Gastroesophageal sphincter (tissue), 4 donors: ENCODE measurements at regions not wholly inside any gene's neighbourhood (a gene's known extent, or its start where the extent isn't known, plus 50 kb on each side); places are given as distances from the start of the nearest gene placed in this dataset.

Experiments
- ATAC-seq: fragments of 150-250 bp; one replicate; pipeline ENCODE4 v1.9.1; 2016; ENCODE audit warnings: mild to moderate bottlenecking, moderate library complexity
- H3K27ac ChIP-seq, 4 donors: fragments of 200-600 bp; sonication (generic) in 3 of 4; 1 replicate in 3 of 4; 2 replicates in 1 of 4; pipeline ENCODE4 v1.5.1; 2016 to 2019
- H3K27me3 ChIP-seq: fragments of 200-600 bp; sonication (generic); one replicate; pipeline ENCODE4 v1.5.1; 2019
- H3K36me3 ChIP-seq, 2 donors: fragments of 200-600 bp; sonication (generic); one replicate each; pipeline ENCODE4 v1.5.1; 2019; ENCODE audit warnings: control low read depth in 1 of 2
- H3K4me1 ChIP-seq, 3 donors: fragments of 200-600 bp; sonication (generic); 1 replicate in 2 of 3; 2 replicates in 1 of 3; pipeline ENCODE4 v1.5.1; 2016 to 2019; ENCODE audit warnings: control low read depth in 2 of 3
- H3K4me3 ChIP-seq, 2 donors: fragments of 200-600 bp; sonication (generic); one replicate each; pipeline ENCODE4 v1.5.1; 2019; ENCODE audit warnings: mild to moderate bottlenecking in 1 of 2, moderate library complexity in 1 of 2
- H3K9me3 ChIP-seq, 3 donors: fragments of 200-600 bp; sonication (generic); one replicate each; pipeline ENCODE4 v1.5.1; 2017 to 2019; ENCODE audit warnings: control low read depth in 2 of 3
- EP300 ChIP-seq: sonication (generic); formaldehyde crosslinking; IDR thresholded peaks from one replicate; pipeline ENCODE4 v1.6.1; 2017; ENCODE audit warnings: antibody characterized with exemption, mild to moderate bottlenecking
- POLR2A ChIP-seq, 2 donors: fragments of 450-650 bp; IDR thresholded peaks; one replicate each; pipeline ENCODE4 v1.6.1; 2017; ENCODE audit warnings: antibody characterized with exemption in 2 of 2, mild to moderate bottlenecking in 2 of 2, moderate library complexity in 1 of 2
- POLR2AphosphoS5 ChIP-seq: sonication (generic); formaldehyde crosslinking; IDR thresholded peaks from one replicate; pipeline ENCODE4 v1.6.1; 2017; ENCODE audit warnings: antibody characterized with exemption
- WGBS, 2 donors: methylation state at CpG; one replicate each; pipeline ENCODE4 v1.1.5; 2018; ENCODE audit warnings: low coverage in 1 of 2; 5-methylcytosine and 5-hydroxymethylcytosine counted together
- TF ChIP-seq, protein P1 (sequence below), 4 experiments: fragments of 200-600 bp in 2 of 4; fragments of 450-650 bp in 2 of 4; sonication (generic) in 1 of 4; IDR thresholded peaks; one replicate each; pipeline ENCODE4 v1.5.1; 2017 to 2019; ENCODE audit warnings: antibody characterized with exemption in 4 of 4, mild to moderate bottlenecking in 2 of 4, moderate library complexity in 2 of 4

DNA sequence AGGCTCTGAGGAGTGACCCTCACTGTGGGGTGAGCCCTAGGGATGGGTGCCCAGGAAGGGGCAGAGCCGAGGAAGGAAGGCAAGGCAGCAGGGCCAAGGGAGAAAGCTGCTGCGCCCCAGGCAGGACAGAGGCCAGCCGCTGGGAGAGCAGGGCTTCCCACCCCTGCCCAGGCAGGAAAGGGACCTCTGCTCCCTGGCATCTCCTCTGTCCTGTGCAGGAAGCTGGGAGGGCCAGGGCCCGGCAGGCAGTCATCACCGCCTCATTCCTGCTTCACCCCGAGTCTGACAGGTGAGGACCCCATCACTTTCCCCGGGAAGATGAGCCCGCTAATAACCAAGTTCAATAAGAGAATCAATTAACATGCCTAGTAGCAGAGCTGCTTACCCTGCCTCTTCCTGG lies 81.3 kb downstream of the EDN3 start:
- H3K27me3 ChIP-seq: peaks cover 61% of the 10 kb centered on the region
- H3K9me3 ChIP-seq: no peaks in the 10 kb centered on the region
- H3K36me3 ChIP-seq: no peaks in the 10 kb centered on the region
- H3K4me1 ChIP-seq: no peaks in the 10 kb centered on the region
- no peak overlapping the region for H3K27ac ChIP-seq
- ATAC-seq: no peak
- TF ChIP-seq POLR2AphosphoS5 (no peak), POLR2A (IDR thresholded peaks at IDR 0.05) (no peak)
- no CpG with 5 or more reads among the region's 8 CpGs for WGBS, 2 donors
- H3K4me3 ChIP-seq: no peak overlapping the region

DNA sequence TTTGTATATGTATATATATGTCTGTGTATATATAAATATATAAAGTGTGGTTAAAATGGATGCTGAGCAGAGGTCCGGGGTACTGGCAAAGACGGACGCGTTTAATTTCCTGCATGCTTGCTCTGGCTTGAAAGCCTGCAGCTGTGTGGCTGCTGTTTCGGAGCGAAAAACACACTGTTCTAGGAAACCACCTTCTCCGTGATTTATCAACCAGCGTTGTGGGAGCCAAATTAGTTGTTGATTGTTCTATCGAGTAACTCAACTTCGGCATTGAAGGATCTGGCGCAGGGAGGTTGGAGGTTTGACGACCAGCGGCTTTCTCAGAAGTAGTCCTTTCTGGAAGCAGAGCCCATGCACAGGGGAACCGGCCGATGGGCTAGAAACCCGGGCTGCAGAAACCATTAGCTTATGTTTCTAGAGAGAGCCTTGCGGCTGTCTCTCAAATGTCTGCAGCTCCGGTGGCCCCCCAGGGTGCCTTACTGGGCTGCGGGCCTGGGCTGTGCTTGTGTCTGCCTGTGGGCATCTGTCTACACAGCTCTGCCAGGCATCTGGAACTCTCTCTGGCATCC lies 81.8 kb downstream of the EDN3 start:
- Histone ChIP-seq H3K27ac (no peak overlapping the region), H3K4me1 (no peaks in the 10 kb centered on the region), H3K36me3 (no peaks in the 10 kb centered on the region), H3K4me3 (no peak overlapping the region), H3K27me3 (peaks cover 61% of the 10 kb centered on the region), H3K9me3 (no peaks in the 10 kb centered on the region)
- ATAC-seq: no peak
- TF ChIP-seq POLR2AphosphoS5: no peak
- TF ChIP-seq, protein P1, sequence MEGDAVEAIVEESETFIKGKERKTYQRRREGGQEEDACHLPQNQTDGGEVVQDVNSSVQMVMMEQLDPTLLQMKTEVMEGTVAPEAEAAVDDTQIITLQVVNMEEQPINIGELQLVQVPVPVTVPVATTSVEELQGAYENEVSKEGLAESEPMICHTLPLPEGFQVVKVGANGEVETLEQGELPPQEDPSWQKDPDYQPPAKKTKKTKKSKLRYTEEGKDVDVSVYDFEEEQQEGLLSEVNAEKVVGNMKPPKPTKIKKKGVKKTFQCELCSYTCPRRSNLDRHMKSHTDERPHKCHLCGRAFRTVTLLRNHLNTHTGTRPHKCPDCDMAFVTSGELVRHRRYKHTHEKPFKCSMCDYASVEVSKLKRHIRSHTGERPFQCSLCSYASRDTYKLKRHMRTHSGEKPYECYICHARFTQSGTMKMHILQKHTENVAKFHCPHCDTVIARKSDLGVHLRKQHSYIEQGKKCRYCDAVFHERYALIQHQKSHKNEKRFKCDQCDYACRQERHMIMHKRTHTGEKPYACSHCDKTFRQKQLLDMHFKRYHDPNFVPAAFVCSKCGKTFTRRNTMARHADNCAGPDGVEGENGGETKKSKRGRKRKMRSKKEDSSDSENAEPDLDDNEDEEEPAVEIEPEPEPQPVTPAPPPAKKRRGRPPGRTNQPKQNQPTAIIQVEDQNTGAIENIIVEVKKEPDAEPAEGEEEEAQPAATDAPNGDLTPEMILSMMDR (IDR thresholded peaks at IDR 0.05): no peak
- no peak for TF ChIP-seq EP300
- no peak for TF ChIP-seq POLR2A (IDR thresholded peaks at IDR 0.05)
- 52 to 68% methylated on average over 5 to 16 of the region's 19 CpGs for WGBS, 2 donors

DNA sequence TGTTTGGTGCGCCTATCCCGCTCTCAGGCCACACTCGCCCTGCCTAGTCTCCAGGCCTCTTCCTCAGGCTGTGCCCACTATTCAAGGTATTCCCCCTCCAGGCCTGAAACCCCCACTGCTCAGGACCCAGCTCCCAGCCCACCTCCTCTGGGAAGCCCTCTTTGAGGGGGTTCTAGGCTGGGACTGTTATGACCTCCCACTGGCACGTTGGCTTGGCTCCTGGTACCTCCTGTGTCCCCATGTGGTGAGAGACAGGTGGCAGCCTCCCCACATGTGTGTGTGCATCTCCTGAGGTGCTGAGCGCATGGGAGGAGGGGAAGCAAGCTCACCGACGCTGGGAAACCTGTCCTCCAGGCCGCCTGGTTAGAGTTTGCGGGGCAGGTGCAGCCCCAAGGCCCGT lies 82.5 kb downstream of the EDN3 start:
- Histone ChIP-seq H3K4me3 (no peak overlapping the region), H3K9me3 (no peaks in the 10 kb centered on the region), H3K36me3 (no peaks in the 10 kb centered on the region), H3K27me3 (peaks cover 61% of the 10 kb centered on the region), H3K4me1 (no peaks in the 10 kb centered on the region), H3K27ac (no peak overlapping the region)
- TF ChIP-seq POLR2AphosphoS5 (no peak), EP300 (no peak), POLR2A (IDR thresholded peaks at IDR 0.05) (no peak)
- TF ChIP-seq, protein P1 (IDR thresholded peaks at IDR 0.05): no peak
- 56% methylated on average over 3 of the region's 10 CpGs; no CpG with 5 or more reads in 1 of the 2 donors for WGBS, 2 donors
- no peak for ATAC-seq

DNA sequence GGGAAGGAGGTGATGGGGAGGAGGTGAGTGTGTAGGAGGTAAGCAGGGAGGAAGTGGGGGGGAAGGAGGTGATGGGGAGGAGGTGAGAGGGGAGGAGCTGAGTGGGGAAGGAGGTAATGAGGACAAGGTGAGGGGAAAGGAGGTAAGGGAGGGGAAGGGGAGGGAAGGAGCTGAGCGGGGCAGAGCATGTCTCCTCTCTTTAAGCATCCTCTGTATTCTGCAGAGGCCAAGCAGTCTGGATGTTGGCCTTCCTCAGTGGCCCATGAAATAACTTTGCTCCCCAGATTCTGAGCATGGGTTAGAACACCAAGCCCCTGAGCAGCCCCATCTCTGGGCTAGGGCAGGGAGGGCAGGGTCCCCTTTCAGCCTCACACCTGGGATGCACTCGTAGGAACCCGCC lies 84.6 kb downstream of the EDN3 start:
- no peak for ATAC-seq
- Histone ChIP-seq H3K4me3 (no peak overlapping the region), H3K27me3 (peaks cover 69% of the 10 kb centered on the region), H3K4me1 (no peaks in the 10 kb centered on the region), H3K36me3 (no peaks in the 10 kb centered on the region), H3K27ac (no peak overlapping the region), H3K9me3 (peaks cover 0 to 10% (median 0%) of the 10 kb centered on the region in 3 donors)
- WGBS, 2 donors: 80 to 100% methylated on average over 1 of the region's 3 CpGs
- TF ChIP-seq, protein P1 (IDR thresholded peaks at IDR 0.05): no peak
- TF ChIP-seq EP300 (no peak), POLR2A (IDR thresholded peaks at IDR 0.05) (no peak), POLR2AphosphoS5 (no peak)

DNA sequence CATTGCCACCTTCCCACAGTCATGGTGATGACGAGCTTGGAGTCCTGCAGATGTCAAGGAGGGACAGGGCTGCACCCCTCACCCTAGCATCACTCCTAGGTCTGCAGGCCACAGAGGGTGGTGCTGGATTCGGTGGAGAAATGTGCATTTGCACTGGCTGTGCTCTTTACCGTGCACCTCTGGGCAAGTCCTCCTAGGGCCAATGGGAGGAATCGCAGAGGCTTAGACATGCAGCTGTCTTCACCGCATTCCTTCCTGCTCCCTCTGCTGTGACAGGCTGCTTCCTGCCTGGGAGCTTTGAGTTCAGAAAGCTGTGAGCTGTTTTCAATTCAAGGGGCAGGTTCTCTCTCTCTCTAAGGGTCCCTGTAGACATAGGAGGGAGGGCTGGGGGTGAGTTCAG lies 85.1 kb downstream of the EDN3 start:
- H3K4me3 ChIP-seq: no peak overlapping the region
- H3K4me1 ChIP-seq: no peaks in the 10 kb centered on the region
- 65% methylated on average over 2 of the region's 5 CpGs; no CpG with 5 or more reads in 1 of the 2 donors for WGBS, 2 donors
- H3K27me3 ChIP-seq: peaks cover 68% of the 10 kb centered on the region
- no peak overlapping the region for H3K27ac ChIP-seq
- no peaks in the 10 kb centered on the region for H3K36me3 ChIP-seq
- TF ChIP-seq POLR2A (IDR thresholded peaks at IDR 0.05) (no peak), POLR2AphosphoS5 (no peak)
- TF ChIP-seq, protein P1 (IDR thresholded peaks at IDR 0.05): no peak
- no peak for ATAC-seq
- H3K9me3 ChIP-seq: peaks cover 0 to 10% (median 0%) of the 10 kb centered on the region in 3 donors
